ENCODE measurements at regions not wholly inside any gene's neighbourhood (a gene's known extent, or its start where the extent isn't known, plus 50 kb on each side); places are given as distances from the start of the nearest gene placed in this dataset.

DNA sequence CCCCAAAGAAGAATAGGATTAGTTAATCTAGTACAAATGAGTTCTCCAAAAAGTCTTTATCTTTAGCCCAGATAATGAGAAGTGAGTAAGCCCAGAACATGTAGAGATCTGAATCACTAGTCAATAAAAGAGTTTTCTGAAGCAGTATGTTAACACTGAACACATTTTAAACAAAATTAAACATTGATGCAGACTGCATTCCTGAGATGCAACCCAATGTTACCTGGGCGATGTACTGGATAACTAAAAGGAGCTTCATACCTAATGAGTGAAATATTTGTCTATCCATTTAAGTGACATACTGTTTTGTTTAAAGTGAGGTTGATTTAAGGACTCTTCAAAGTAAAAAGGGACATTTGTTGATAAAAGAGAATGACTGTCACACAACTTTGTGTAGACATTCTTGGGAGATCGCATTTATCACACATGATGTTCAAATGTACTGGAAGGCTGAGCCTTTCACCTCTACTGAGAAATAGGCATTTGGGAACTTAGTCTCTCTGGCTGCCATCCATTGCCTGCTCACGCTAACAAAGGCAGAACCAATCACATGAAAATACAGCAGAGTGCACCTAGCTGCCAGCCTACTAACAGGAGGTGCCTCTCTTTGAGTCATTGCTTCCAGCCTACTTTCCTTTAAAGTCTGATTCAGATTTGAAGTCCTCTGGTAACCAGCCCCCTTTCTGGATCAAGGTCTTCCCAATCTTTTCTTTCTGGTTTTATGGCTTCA is 287.7 kb downstream of the BTG1 start:
- no peak for DNase-seq (ENCODE audit: low spot score)
- TF ChIP-seq, protein P1, sequence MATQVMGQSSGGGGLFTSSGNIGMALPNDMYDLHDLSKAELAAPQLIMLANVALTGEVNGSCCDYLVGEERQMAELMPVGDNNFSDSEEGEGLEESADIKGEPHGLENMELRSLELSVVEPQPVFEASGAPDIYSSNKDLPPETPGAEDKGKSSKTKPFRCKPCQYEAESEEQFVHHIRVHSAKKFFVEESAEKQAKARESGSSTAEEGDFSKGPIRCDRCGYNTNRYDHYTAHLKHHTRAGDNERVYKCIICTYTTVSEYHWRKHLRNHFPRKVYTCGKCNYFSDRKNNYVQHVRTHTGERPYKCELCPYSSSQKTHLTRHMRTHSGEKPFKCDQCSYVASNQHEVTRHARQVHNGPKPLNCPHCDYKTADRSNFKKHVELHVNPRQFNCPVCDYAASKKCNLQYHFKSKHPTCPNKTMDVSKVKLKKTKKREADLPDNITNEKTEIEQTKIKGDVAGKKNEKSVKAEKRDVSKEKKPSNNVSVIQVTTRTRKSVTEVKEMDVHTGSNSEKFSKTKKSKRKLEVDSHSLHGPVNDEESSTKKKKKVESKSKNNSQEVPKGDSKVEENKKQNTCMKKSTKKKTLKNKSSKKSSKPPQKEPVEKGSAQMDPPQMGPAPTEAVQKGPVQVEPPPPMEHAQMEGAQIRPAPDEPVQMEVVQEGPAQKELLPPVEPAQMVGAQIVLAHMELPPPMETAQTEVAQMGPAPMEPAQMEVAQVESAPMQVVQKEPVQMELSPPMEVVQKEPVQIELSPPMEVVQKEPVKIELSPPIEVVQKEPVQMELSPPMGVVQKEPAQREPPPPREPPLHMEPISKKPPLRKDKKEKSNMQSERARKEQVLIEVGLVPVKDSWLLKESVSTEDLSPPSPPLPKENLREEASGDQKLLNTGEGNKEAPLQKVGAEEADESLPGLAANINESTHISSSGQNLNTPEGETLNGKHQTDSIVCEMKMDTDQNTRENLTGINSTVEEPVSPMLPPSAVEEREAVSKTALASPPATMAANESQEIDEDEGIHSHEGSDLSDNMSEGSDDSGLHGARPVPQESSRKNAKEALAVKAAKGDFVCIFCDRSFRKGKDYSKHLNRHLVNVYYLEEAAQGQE (IDR thresholded peaks at IDR 0.05): no peak
- no peak for TF ChIP-seq RXRA (IDR thresholded peaks at IDR 0.05)
- TF ChIP-seq, protein P2, sequence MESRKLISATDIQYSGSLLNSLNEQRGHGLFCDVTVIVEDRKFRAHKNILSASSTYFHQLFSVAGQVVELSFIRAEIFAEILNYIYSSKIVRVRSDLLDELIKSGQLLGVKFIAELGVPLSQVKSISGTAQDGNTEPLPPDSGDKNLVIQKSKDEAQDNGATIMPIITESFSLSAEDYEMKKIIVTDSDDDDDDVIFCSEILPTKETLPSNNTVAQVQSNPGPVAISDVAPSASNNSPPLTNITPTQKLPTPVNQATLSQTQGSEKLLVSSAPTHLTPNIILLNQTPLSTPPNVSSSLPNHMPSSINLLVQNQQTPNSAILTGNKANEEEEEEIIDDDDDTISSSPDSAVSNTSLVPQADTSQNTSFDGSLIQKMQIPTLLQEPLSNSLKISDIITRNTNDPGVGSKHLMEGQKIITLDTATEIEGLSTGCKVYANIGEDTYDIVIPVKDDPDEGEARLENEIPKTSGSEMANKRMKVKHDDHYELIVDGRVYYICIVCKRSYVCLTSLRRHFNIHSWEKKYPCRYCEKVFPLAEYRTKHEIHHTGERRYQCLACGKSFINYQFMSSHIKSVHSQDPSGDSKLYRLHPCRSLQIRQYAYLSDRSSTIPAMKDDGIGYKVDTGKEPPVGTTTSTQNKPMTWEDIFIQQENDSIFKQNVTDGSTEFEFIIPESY (IDR thresholded peaks at IDR 0.05): no peak
- no peak for TF ChIP-seq HNF4G (IDR thresholded peaks at IDR 0.05)
- TF ChIP-seq RAD21 (IDR thresholded peaks at IDR 0.05): no peak
- TF ChIP-seq HNF4A (conservative IDR thresholded peaks at IDR 0.05): no peak
- no peak for TF ChIP-seq YY1 (IDR thresholded peaks at IDR 0.05)
- TF ChIP-seq TAF1 (conservative IDR thresholded peaks at IDR 0.05): no peak
- no peak for TF ChIP-seq FOXA2 (IDR thresholded peaks at IDR 0.05)
- TF ChIP-seq, protein P3, sequence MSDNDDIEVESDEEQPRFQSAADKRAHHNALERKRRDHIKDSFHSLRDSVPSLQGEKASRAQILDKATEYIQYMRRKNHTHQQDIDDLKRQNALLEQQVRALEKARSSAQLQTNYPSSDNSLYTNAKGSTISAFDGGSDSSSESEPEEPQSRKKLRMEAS (IDR thresholded peaks at IDR 0.05): no peak
- TF ChIP-seq JUND (IDR thresholded peaks at IDR 0.05): no peak
- no peak for TF ChIP-seq SP1 (IDR thresholded peaks at IDR 0.05)
- no peak for TF ChIP-seq GABPA (IDR thresholded peaks at IDR 0.05 in 1 of 2, conservative IDR thresholded peaks at IDR 0.05 in 1 of 2)
- TF ChIP-seq, protein P4, sequence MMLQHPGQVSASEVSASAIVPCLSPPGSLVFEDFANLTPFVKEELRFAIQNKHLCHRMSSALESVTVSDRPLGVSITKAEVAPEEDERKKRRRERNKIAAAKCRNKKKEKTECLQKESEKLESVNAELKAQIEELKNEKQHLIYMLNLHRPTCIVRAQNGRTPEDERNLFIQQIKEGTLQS (IDR thresholded peaks at IDR 0.05): no peak
- TF ChIP-seq EGR1 (IDR thresholded peaks at IDR 0.05; ENCODE audit: low read depth in 2 of 2): no peak
- TF ChIP-seq, protein P5, sequence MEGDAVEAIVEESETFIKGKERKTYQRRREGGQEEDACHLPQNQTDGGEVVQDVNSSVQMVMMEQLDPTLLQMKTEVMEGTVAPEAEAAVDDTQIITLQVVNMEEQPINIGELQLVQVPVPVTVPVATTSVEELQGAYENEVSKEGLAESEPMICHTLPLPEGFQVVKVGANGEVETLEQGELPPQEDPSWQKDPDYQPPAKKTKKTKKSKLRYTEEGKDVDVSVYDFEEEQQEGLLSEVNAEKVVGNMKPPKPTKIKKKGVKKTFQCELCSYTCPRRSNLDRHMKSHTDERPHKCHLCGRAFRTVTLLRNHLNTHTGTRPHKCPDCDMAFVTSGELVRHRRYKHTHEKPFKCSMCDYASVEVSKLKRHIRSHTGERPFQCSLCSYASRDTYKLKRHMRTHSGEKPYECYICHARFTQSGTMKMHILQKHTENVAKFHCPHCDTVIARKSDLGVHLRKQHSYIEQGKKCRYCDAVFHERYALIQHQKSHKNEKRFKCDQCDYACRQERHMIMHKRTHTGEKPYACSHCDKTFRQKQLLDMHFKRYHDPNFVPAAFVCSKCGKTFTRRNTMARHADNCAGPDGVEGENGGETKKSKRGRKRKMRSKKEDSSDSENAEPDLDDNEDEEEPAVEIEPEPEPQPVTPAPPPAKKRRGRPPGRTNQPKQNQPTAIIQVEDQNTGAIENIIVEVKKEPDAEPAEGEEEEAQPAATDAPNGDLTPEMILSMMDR (IDR thresholded peaks at IDR 0.05; ENCODE audit: low read depth, low read length, missing input control): no peak
- TF ChIP-seq FOXA1 (IDR thresholded peaks at IDR 0.05): no peak
- no peak for TF ChIP-seq NR2F2 (IDR thresholded peaks at IDR 0.05)
- H3K9ac ChIP-seq (ENCODE audit: low read depth in 1 of 2, low read length in 2 of 2): no peak overlapping the region
- WGBS: 99% methylated on average over 3 of the region's 3 CpGs
- no peaks in the 10 kb centered on the region for H3K27me3 ChIP-seq (ENCODE audit: control insufficient read depth in 4 of 4, insufficient read depth in 4 of 4, low read length in 3 of 4)
- no peaks in the 10 kb centered on the region for H3K4me1 ChIP-seq (ENCODE audit: control insufficient read depth in 4 of 4, insufficient read depth in 4 of 4, low read length in 3 of 4)
- H3K27ac ChIP-seq (ENCODE audit: low read depth in 1 of 2, low read length in 2 of 2): no peak overlapping the region
- H3K36me3 ChIP-seq (ENCODE audit: control insufficient read depth in 4 of 4, insufficient read depth in 3 of 4, low read depth in 1 of 4, low read length in 3 of 4): no peaks in the 10 kb centered on the region
- H3K9me3 ChIP-seq (ENCODE audit: control insufficient read depth in 4 of 4, low read length in 3 of 4): no peaks in the 10 kb centered on the region
- no peak overlapping the region for H3K4me3 ChIP-seq (ENCODE audit: low read depth in 1 of 3, low read length in 3 of 3)

Measured in liver (tissue), 8 donors.